ENCODE measurements at regions not wholly inside any gene's neighbourhood (a gene's known extent, or its start where the extent isn't known, plus 50 kb on each side); places are given as distances from the start of the nearest gene placed in this dataset.

GRCh38 chr20:17803765-17804164, 104.0 kb downstream of the BANF2 start:
- TF ChIP-seq POLR2A (IDR thresholded peaks at IDR 0.05) (no peak), POLR2AphosphoS5 (IDR thresholded peaks at IDR 0.05) (no peak), CTCF (IDR thresholded peaks at IDR 0.05) (no peak)
